ENCODE measurements at regions not wholly inside any gene's neighbourhood (a gene's known extent, or its start where the extent isn't known, plus 50 kb on each side); places are given as distances from the start of the nearest gene placed in this dataset.

DNA sequence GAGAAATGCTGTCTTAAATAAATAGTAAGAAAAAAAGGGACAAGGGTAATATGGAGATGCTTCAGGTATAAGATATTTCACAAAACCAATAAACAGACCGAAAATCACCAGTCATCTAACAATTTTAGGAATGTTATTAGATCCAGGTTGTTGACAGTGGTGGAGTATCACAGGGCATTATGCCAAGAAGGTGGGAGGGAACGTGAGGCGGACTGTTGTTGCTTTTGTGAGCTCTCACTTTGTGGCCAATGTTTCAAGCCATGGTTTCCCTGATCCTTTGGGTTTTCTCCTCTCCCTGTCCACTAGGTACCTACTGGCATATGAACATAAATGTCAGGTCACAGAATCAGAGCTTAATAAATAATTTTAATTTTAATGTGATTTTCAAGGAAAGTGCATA is 790.3 kb upstream of the SLITRK1 start:
- H3K4me3 ChIP-seq: no peak overlapping the region
- TF ChIP-seq POLR2A (IDR thresholded peaks at IDR 0.05): no peak
- TF ChIP-seq, protein P1, sequence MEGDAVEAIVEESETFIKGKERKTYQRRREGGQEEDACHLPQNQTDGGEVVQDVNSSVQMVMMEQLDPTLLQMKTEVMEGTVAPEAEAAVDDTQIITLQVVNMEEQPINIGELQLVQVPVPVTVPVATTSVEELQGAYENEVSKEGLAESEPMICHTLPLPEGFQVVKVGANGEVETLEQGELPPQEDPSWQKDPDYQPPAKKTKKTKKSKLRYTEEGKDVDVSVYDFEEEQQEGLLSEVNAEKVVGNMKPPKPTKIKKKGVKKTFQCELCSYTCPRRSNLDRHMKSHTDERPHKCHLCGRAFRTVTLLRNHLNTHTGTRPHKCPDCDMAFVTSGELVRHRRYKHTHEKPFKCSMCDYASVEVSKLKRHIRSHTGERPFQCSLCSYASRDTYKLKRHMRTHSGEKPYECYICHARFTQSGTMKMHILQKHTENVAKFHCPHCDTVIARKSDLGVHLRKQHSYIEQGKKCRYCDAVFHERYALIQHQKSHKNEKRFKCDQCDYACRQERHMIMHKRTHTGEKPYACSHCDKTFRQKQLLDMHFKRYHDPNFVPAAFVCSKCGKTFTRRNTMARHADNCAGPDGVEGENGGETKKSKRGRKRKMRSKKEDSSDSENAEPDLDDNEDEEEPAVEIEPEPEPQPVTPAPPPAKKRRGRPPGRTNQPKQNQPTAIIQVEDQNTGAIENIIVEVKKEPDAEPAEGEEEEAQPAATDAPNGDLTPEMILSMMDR (IDR thresholded peaks at IDR 0.05): no peak
- H3K27me3 ChIP-seq: no peaks in the 10 kb centered on the region
- WGBS, 4 donors: 73 to 78% (median 74%) methylated on average over 3 of the region's 3 CpGs
- H3K36me3 ChIP-seq (replicated peaks in 1 of 2): no peaks in the 10 kb centered on the region
- H3K4me1 ChIP-seq (replicated peaks in 1 of 2): no peaks in the 10 kb centered on the region
- no peaks in the 10 kb centered on the region for H3K9me3 ChIP-seq (replicated peaks in 1 of 3)
- no peak overlapping the region for H3K27ac ChIP-seq
- no peak for DNase-seq
- intact Hi-C loops (cut with DNase I): no loop called here

DNA sequence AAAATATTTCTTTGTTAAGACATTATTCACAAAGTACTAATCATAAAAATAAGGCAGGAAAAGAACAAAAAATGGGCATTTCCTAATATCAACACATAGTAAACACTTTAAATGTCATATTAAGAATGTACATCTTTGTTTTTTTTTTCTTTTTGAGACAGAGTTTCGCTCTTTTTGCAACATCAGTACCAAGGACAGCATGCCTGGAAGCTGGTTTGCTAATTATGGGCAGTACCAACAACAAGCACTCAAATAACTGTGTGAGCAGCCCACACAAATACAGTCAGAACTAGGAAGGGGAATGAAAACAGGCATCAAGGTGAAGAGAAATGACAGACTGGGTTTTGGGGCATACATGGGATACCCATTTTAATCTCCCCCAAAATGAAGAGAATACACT is 788.0 kb upstream of the SLITRK1 start:
- WGBS, 4 donors: 41 to 70% (median 56%) methylated on average over 1 of the region's 1 CpG
- H3K4me3 ChIP-seq: no peak overlapping the region
- intact Hi-C loops (cut with DNase I): no loop called here
- H3K36me3 ChIP-seq (replicated peaks in 1 of 2): no peaks in the 10 kb centered on the region
- H3K27ac ChIP-seq: no peak overlapping the region
- no peaks in the 10 kb centered on the region for H3K9me3 ChIP-seq (replicated peaks in 1 of 3)
- no peaks in the 10 kb centered on the region for H3K4me1 ChIP-seq (replicated peaks in 1 of 2)
- no peak for DNase-seq
- H3K27me3 ChIP-seq: no peaks in the 10 kb centered on the region
- TF ChIP-seq, protein P1 (IDR thresholded peaks at IDR 0.05): no peak
- no peak for TF ChIP-seq POLR2A (IDR thresholded peaks at IDR 0.05)

DNA sequence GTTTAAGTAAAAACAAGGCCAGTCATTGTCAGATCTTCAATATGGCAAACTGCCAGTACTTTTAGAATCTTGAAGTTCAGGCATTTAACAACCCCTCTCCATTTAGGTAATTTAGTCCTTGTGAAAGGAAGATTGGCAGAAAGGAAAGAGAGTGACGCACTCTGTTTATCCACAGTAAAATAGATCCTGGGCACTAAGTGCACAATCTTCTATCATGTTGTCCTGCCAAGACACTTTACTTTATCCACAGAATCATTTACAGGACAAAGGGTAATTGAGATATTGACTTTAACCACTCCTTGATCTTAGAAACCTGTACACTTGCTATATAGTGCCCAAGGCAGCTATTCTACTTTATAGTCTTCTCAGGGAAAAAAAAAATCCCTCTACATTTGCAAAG is 786.4 kb upstream of the SLITRK1 start:
- DNase-seq: no peak
- intact Hi-C loops (cut with DNase I): no loop called here
- Histone ChIP-seq H3K9me3 (replicated peaks in 1 of 3) (no peaks in the 10 kb centered on the region), H3K4me3 (no peak overlapping the region), H3K27me3 (no peaks in the 10 kb centered on the region), H3K36me3 (replicated peaks in 1 of 2) (no peaks in the 10 kb centered on the region), H3K27ac (no peak overlapping the region), H3K4me1 (replicated peaks in 1 of 2) (no peaks in the 10 kb centered on the region)
- 85 to 100% (median 95%) methylated on average over 1 of the region's 1 CpG for WGBS, 4 donors
- no peak for TF ChIP-seq POLR2A (IDR thresholded peaks at IDR 0.05)
- TF ChIP-seq, protein P1 (IDR thresholded peaks at IDR 0.05): no peak

DNA sequence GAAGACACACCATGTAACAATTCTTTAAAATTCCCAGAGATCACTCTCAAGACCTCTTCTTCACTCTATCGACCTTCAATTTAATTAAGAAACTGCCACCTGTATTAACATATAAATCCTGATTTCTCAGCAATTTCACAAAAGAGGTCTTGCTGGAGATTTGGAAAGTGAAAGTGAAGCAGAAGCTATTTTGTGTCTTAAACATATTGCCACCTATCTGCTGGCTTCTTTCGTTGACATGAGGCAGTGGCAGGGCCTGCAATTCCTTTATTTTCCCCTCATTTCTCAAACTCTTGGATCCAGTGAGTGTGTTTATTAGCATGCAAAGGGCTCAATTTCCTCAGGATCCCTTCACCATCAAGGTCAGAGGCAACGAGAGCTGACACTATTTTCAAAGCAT is 780.2 kb upstream of the SLITRK1 start:
- no peak overlapping the region for H3K4me3 ChIP-seq
- H3K27me3 ChIP-seq: no peaks in the 10 kb centered on the region
- intact Hi-C loops (cut with DNase I): no loop called here
- TF ChIP-seq, protein P1 (IDR thresholded peaks at IDR 0.05): no peak
- no peak for TF ChIP-seq POLR2A (IDR thresholded peaks at IDR 0.05)
- no peak overlapping the region for H3K27ac ChIP-seq
- H3K36me3 ChIP-seq (replicated peaks in 1 of 2): no peaks in the 10 kb centered on the region
- H3K4me1 ChIP-seq (replicated peaks in 1 of 2): no peaks in the 10 kb centered on the region
- H3K9me3 ChIP-seq (replicated peaks in 1 of 3): no peaks in the 10 kb centered on the region
- 68 to 77% (median 74%) methylated on average over 3 of the region's 3 CpGs for WGBS, 4 donors
- no peak for DNase-seq

All from adrenal gland (tissue), 9 donors.